GM20000 (cell line): ENCODE measurements at regions not wholly inside any gene's neighbourhood (a gene's known extent, or its start where the extent isn't known, plus 50 kb on each side); places are given as distances from the start of the nearest gene placed in this dataset.

Experiments
- DNase-seq: peaks from one replicate; pipeline ENCODE4 v3.0.0; 2012; ENCODE audit warnings: low spot score
- TF ChIP-seq, protein P1 (sequence below): IDR thresholded peaks from 2 replicates; pipeline ENCODE4 v1.5.1; 2012; ENCODE audit warnings: mild to moderate bottlenecking, control low read depth; ENCODE audit errors: extremely low read depth, missing control alignments

DNA sequence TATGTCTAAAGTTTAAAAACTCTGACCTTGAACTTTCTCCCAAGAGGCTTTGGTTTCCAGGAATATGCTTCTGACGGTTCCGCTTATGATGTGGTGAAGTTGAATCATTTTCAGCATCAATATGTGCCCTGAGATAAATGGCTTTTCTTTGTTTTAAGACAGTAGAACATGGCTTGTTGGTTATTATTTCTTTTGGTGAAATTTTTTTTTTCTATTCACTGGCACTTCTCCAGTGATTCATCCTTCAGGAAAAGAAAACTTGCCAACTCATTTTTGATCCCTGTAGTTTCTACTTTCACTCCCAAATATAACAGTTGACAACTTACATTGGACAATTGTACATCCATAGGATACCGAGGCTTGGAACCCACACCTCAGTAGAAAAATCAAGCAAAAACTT lies 1301.2 kb upstream of the FLRT2 start:
- DNase-seq = no peak
- TF ChIP-seq, protein P1, sequence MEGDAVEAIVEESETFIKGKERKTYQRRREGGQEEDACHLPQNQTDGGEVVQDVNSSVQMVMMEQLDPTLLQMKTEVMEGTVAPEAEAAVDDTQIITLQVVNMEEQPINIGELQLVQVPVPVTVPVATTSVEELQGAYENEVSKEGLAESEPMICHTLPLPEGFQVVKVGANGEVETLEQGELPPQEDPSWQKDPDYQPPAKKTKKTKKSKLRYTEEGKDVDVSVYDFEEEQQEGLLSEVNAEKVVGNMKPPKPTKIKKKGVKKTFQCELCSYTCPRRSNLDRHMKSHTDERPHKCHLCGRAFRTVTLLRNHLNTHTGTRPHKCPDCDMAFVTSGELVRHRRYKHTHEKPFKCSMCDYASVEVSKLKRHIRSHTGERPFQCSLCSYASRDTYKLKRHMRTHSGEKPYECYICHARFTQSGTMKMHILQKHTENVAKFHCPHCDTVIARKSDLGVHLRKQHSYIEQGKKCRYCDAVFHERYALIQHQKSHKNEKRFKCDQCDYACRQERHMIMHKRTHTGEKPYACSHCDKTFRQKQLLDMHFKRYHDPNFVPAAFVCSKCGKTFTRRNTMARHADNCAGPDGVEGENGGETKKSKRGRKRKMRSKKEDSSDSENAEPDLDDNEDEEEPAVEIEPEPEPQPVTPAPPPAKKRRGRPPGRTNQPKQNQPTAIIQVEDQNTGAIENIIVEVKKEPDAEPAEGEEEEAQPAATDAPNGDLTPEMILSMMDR = no peak

DNA sequence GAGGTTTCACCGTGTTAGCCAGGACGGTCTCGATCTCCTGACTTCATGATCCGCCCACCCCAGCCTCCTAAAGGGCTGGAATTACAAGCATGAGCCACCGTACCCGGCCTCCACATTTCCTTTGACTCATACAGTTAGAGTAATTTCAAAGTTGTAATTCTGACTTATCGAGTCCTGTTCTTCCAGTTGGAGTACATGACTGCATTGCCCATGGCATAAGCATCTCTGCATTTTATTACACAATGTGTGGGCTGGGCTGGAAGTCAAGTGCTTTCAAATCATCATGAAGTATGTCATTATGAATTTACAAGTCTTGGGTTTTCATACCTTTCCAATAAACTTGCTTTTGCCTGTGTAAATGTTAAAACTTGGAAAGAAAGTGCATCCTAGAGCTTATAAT lies 1295.7 kb upstream of the FLRT2 start:
- no peak for DNase-seq
- TF ChIP-seq, protein P1 = no peak

DNA sequence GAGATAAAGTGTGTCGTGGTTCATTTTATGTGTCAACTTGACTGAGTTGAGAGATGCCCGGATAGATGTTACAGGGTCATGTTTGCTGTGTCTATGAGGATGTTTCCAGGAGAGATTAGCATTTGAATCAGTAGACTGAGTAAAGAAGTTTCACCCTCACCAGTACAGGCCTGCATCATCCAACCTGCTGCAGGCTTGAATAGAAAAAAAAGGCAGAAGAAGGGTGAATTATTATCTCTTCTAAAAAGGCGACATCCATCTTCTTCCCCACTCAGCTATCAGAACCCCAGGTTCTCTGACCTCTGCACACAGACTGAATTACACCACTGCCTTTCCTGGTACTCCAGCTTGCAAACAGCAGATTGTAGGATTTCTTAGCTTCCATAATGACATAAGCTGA lies 1293.7 kb upstream of the FLRT2 start:
- no peak for DNase-seq
- TF ChIP-seq, protein P1 = no peak

DNA sequence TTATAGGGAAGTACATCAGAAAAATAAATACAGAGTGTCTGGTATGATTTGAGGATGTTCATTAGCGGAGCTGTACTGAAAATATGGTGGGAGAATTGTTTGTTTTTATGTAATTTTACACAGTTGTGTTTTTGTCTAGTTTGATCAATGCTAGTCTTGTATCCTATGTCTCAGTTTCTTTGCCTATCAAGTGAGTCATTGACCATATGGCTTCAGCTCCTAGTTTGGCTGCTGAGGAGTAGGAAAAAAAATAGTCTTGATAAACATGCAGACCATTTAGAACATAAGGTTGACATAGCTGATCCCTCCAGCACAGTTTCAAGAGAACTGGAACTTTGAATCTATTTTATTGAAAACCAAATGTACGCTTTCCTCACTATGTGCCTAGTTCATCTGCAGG lies 1292.1 kb upstream of the FLRT2 start:
- DNase-seq = no peak
- TF ChIP-seq, protein P1 = no peak

DNA sequence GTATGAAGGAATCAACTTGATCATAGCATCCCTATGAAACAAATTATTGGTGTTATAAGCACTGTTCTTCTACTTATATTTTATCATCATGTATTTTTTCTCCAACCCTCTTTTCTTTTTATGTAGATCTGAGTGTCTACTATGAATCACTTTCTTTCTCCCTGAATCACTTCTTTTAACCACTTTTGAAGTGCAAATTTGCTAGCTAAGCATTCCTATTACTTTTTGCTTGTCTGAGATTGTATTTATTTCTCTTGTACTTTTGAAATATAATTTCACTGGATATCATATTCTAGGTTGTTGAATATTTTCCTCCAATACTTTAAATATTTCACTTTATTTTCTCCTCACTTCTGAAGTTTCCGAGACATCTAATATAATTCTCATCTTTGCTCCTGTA lies 1282.3 kb upstream of the FLRT2 start:
- TF ChIP-seq, protein P1 = no peak
- no peak for DNase-seq

DNA sequence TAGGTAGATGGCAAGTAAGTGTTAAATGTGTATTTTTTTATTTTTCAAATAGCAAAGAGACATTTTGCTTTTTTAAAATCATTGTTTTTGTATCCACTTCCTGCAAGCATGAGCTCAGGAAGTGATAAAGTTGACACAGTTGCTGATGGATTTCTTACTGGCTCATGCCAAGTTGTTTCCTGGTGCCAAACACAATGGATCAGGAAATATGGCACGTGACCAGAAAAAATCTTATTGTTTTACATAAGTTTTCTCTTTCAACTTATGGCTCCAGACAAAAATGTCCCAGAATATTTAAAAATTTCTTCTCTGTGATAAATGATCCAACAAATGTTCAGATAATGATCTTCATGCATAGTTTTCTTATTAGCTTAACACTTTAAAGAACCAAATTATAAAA lies 1279.1 kb upstream of the FLRT2 start:
- TF ChIP-seq, protein P1 = no peak
- DNase-seq = no peak

DNA sequence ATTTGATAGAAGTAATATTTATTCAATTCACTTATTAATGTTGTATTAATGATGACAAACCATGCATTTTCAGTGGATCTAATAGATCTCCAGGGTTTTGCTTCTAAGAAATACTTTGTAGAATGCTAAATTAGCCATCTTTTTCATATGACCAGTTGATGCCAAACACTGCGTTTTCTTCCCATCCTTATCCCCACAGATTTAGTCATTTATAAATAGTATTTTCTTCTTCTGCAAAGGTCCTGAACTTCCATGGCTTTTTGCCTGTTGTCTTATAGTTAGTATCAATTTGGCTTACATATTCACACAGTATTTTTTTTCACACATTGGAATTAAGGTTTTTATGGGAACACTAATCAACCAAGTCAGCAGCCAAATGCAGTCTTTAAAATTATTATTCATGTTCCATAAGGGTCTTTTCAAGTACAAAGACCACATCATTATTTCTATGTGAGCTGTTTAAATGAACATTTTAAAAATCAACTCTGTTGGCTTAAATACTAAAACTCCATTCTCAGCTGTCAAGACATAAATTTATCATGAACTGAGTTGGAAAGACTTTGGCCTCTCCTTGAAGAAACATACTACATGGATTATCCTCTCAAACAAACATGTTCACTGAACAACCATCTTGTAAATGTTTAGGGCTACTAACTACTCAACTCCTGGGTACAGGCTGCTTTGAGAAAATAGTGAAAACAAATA lies 1278.4 kb upstream of the FLRT2 start:
- TF ChIP-seq, protein P1 = no peak
- no peak for DNase-seq
